BLaER1 (cell line): ENCODE measurements at regions not wholly inside any gene's neighbourhood (a gene's known extent, or its start where the extent isn't known, plus 50 kb on each side); places are given as distances from the start of the nearest gene placed in this dataset.

ENCODE experiments used
- H3K27ac ChIP-seq: shearing (Covaris generic); formaldehyde crosslinking; 2 replicates; pipeline ENCODE4 v1.8.1; 2022
- H3K27me3 ChIP-seq: shearing (Covaris generic); formaldehyde crosslinking; 2 replicates; pipeline ENCODE4 v1.8.1; 2022
- H3K36me3 ChIP-seq: shearing (Covaris generic); formaldehyde crosslinking; 2 replicates; pipeline ENCODE4 v1.8.1; 2022
- H3K4me1 ChIP-seq: shearing (Covaris generic); formaldehyde crosslinking; 2 replicates; pipeline ENCODE4 v1.8.1; 2022
- H3K4me2 ChIP-seq: shearing (Covaris generic); formaldehyde crosslinking; 2 replicates; pipeline ENCODE4 v1.8.1; 2022
- H3K4me3 ChIP-seq: shearing (Covaris generic); formaldehyde crosslinking; 2 replicates; pipeline ENCODE4 v1.8.1; 2022
- H3K9ac ChIP-seq: shearing (Covaris generic); formaldehyde crosslinking; 2 replicates; pipeline ENCODE4 v1.8.1; 2022
- H3K9me3 ChIP-seq: shearing (Covaris generic); formaldehyde crosslinking; 2 replicates; pipeline ENCODE4 v1.8.1; 2022
- H4K20me1 ChIP-seq: shearing (Covaris generic); formaldehyde crosslinking; 2 replicates; pipeline ENCODE4 v1.8.1; 2022
- Cebpa-rat ChIP-seq: shearing (Covaris generic); IDR thresholded peaks from 2 replicates; pipeline ENCODE4 v1.8.1; 2022

DNA sequence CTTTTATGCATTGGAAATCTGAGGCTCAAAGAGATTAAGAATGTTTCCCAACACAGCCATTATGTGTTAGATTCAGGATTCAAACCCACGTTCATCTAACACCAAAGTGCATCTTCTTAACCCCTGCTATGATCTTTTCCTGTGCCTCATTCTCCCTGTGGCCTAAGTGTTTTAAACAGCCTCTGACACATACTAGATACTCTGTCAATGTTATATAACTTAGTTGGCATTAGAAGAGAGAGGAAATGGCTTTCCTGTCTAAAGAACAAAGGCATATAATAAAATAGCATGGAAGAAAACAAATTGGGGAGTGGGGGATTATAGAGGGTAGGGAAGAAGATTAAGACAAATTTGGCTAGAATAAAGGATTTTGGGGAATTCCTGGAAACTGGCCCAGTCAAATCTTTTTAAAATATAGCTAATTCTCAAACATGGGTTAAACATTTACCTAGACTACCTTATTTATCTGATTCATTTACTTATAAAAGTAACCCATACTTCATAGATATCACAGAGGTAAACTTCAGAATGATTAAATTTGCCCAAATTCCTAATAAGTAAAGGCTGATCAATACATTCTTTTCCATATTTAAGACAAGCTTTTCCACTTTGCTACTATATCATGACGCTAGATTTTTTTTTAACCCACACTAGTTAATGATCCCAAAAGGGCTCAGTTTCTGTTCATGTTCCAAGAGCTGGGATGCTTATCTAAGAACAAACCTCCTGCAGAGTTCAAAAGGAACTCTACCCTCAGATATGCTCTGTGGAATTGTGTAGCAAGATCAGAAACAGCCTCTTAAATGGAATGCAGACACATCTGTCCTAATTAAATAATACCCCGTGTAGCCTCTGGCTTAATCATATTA is 122.9 kb upstream of the PTPRG start:
- no peak overlapping the region for H3K4me3 ChIP-seq
- H4K20me1 ChIP-seq = no peaks in the 10 kb centered on the region
- no peak overlapping the region for H3K27ac ChIP-seq
- H3K9ac ChIP-seq = no peak overlapping the region
- no peak overlapping the region for H3K4me2 ChIP-seq
- no peaks in the 10 kb centered on the region for H3K4me1 ChIP-seq
- H3K36me3 ChIP-seq = no peaks in the 10 kb centered on the region
- TF ChIP-seq Cebpa-rat = no peak
- no peaks in the 10 kb centered on the region for H3K27me3 ChIP-seq
- peaks cover 11% of the 10 kb centered on the region; the same call in 1 of the 2 replicates for H3K9me3 ChIP-seq

DNA sequence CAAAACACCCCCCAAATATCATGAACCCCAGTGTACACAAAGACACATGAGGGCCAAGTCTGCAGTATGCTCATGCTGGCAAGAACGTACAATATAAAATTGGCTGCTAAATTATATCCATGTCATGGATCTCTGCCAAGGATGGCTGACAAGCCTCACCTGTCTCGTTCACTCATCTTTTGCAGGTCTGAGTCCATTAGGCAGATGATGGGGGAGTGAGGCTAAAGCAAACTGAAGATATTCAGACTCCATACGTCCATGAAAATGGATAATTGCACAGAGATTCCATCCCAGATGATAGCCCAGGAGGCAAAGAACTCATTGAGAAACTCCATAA is 122.3 kb upstream of the PTPRG start:
- Histone ChIP-seq H3K9ac (no peak overlapping the region), H4K20me1 (no peaks in the 10 kb centered on the region), H3K27ac (no peak overlapping the region), H3K36me3 (no peaks in the 10 kb centered on the region), H3K9me3 (peaks cover 11% of the 10 kb centered on the region; the same call in 1 of the 2 replicates), H3K4me2 (no peak overlapping the region), H3K4me3 (no peak overlapping the region), H3K27me3 (no peaks in the 10 kb centered on the region), H3K4me1 (no peaks in the 10 kb centered on the region)
- no peak for TF ChIP-seq Cebpa-rat

DNA sequence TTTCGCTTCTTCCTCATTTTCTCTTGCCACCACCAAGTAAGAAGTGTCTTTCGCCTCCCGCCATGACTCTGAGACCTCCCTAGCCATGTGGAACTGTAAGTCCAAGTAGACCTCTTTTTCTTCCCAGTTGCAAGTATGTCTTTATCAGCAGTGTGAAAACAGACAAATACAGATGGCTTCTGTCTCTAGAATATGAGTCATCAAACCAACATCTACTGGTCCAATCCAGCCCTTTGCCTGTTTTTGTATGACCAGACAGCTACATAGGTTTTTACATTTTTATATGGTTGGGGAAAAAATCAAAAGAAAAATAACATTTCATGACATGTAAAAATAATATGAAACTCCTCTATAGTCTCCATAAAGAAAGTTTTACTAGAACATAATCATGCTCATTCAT is 118.7 kb upstream of the PTPRG start:
- TF ChIP-seq Cebpa-rat = no peak
- no peaks in the 10 kb centered on the region for H4K20me1 ChIP-seq
- H3K27me3 ChIP-seq = no peaks in the 10 kb centered on the region
- no peaks in the 10 kb centered on the region for H3K36me3 ChIP-seq
- no peaks in the 10 kb centered on the region for H3K9me3 ChIP-seq
- H3K4me1 ChIP-seq = no peaks in the 10 kb centered on the region
- no peak overlapping the region for H3K9ac ChIP-seq
- H3K27ac ChIP-seq = no peak overlapping the region
- no peak overlapping the region for H3K4me2 ChIP-seq
- H3K4me3 ChIP-seq = no peak overlapping the region

DNA sequence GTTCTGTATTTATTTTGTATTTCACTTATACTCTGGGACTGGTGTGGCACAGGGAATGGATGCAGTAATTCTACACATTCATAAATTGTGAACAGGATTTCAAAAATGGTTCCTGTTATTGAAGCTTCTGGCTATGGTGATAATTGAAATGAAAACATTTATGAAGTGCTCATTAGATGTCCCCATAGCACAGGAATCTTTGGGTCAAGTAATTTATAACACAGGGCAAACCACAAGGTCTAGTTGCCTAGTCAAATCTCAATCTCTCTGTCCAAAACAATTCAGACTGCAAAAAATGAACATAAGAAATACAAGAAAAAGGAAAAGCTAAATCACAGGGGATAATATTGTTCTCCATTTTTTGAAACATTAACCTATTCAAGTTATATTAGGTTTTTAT is 117.5 kb upstream of the PTPRG start:
- H3K36me3 ChIP-seq = no peaks in the 10 kb centered on the region
- no peak overlapping the region for H3K27ac ChIP-seq
- H3K9me3 ChIP-seq = no peaks in the 10 kb centered on the region
- no peaks in the 10 kb centered on the region for H3K4me1 ChIP-seq
- no peaks in the 10 kb centered on the region for H4K20me1 ChIP-seq
- H3K9ac ChIP-seq = no peak overlapping the region
- H3K4me2 ChIP-seq = no peak overlapping the region
- H3K4me3 ChIP-seq = no peak overlapping the region
- no peak for TF ChIP-seq Cebpa-rat
- no peaks in the 10 kb centered on the region for H3K27me3 ChIP-seq

DNA sequence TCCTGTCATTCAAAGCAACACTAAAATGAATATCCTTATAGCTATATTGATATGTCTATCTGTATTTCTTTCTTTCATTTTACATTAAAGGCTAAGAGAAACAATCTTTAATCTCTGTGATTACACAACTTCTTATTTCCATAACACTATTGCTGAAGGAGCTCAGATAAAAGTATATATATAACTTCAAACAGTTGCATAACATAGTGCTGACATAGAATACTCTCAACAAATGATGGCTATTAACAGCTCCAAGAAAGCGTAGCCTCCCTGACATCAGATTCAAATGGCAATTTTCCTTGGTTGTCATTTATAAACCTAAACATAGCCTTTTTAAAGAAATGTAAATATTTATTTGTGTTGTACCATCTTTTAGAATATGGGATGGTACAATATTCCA is 116.6 kb upstream of the PTPRG start:
- Histone ChIP-seq H3K27me3 (no peaks in the 10 kb centered on the region), H3K36me3 (no peaks in the 10 kb centered on the region), H3K9ac (no peak overlapping the region), H3K27ac (no peak overlapping the region), H3K4me1 (no peaks in the 10 kb centered on the region), H3K4me3 (no peak overlapping the region), H3K9me3 (no peaks in the 10 kb centered on the region), H3K4me2 (no peak overlapping the region), H4K20me1 (no peaks in the 10 kb centered on the region)
- TF ChIP-seq Cebpa-rat = no peak

DNA sequence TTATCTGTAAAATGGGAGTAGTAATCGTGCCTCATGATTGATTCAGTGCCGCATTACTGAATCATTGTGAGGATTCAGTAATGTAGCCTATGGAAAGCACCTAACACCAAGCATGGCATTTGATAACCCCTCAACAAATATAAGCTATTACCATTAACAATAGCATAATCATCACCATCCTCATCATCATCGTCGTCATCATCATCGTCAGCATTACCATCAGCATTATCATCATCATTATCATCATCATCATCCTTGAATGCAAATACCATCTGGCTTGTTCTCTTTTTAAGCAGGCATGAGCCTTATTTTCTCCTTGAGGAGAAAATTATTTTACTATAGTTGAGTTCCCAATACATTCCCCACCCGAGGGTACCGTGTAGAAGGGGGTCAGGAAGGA is 115.4 kb upstream of the PTPRG start:
- Histone ChIP-seq H3K9ac (no peak overlapping the region), H3K4me3 (no peak overlapping the region), H3K4me2 (no peak overlapping the region), H3K9me3 (no peaks in the 10 kb centered on the region), H3K27me3 (no peaks in the 10 kb centered on the region), H3K4me1 (no peaks in the 10 kb centered on the region), H4K20me1 (no peaks in the 10 kb centered on the region), H3K36me3 (no peaks in the 10 kb centered on the region), H3K27ac (no peak overlapping the region)
- TF ChIP-seq Cebpa-rat = no peak

DNA sequence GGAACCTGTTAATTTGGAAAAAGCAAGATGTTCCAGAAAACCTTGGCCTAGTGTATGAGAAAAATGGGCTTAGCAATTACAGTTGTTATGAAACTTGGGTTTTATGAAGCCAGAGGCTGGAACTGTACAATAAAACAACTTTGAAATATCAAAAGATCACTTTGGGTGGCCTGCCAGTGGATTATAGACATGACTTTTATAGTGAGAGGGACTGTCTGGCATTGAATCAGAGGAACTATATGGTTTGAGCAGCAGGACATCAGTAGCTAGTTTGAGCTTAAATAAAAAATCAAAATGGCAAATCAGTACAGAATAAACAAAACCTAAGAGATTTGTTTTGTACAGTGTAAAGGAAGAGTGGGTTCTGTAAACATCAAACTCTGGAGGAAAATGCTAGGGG is 115.0 kb upstream of the PTPRG start:
- Histone ChIP-seq H3K27ac (no peak overlapping the region), H3K9ac (no peak overlapping the region), H4K20me1 (no peaks in the 10 kb centered on the region), H3K9me3 (no peaks in the 10 kb centered on the region), H3K4me1 (no peaks in the 10 kb centered on the region), H3K36me3 (no peaks in the 10 kb centered on the region), H3K27me3 (no peaks in the 10 kb centered on the region), H3K4me2 (no peak overlapping the region), H3K4me3 (no peak overlapping the region)
- TF ChIP-seq Cebpa-rat = no peak

DNA sequence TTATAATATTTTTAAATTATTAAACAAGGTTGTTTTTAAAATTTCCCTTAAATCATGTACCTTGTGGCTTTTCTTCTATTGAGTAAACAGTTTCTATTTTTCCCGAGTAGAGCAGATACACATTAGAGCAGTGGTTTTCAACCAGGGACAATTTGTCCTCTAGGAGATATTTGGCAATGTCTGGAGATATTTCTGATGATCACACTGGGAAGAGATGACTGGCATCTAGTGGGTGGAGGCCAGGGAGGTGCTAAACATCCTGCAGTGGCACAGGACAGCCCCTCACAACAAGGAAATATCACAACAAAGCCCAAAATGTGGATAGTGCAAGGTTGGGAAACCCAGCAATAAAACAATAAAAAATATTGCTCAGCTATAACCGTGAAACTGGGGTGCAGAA is 113.0 kb upstream of the PTPRG start:
- Histone ChIP-seq H3K27ac (no peak overlapping the region), H3K4me2 (no peak overlapping the region), H3K4me3 (no peak overlapping the region), H3K27me3 (no peaks in the 10 kb centered on the region), H3K4me1 (no peaks in the 10 kb centered on the region), H4K20me1 (no peaks in the 10 kb centered on the region), H3K9me3 (no peaks in the 10 kb centered on the region), H3K36me3 (no peaks in the 10 kb centered on the region), H3K9ac (no peak overlapping the region)
- no peak for TF ChIP-seq Cebpa-rat

DNA sequence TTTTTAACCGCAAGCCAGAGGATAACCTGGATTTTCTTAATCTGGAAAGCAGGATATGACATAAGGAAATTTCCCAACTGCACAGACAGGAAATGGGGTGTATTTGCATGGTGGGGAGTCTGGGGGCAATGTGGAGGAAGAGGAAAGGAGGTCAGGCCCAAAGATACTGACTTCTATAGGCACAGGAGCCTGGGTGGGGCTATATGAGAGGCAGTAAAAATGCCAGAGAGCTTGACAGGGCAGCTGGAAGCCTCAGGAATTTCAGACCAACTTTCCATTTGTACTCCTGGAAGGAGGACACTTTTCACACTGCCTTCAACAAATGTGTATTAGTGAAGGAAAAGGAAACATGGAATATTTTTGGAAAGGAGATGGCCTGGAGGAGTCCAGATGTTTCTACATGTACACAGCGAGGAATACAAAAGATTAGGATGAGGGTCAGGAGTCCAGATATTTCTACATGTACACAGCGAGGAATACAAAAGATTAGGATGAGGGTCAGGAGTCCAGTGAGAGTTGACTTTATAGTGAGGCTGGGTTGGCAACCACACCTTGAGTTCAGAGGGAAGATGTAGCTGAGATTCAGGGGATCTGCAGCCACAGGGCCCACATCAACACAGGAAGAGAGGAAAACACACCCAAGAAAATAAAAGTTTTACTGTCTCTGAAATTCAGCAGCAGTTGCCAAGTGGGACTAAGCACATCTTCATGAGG is 111.9 kb upstream of the PTPRG start:
- Histone ChIP-seq H3K9me3 (no peaks in the 10 kb centered on the region), H3K27me3 (no peaks in the 10 kb centered on the region), H3K9ac (no peak overlapping the region), H3K4me3 (no peak overlapping the region), H4K20me1 (no peaks in the 10 kb centered on the region), H3K36me3 (no peaks in the 10 kb centered on the region), H3K4me1 (no peaks in the 10 kb centered on the region), H3K4me2 (no peak overlapping the region), H3K27ac (no peak overlapping the region)
- no peak for TF ChIP-seq Cebpa-rat

DNA sequence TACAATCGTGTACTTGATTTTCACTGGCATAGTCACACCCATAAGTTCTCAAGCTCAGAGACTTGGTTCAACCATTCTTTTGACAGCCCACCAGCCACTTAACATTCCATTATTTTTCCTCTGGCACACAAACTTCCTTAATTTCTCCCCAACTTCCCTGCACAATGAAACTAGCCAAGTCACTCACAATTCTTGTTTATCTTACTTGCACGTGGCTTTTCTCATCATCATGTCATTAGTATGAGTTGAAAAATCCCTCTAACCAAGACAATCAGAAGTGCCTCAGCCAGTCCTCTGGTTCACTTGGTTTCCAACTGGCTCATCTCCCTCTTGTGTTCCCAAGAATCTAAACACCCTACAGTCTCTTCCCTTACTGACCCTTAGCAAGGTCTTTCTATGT is 110.5 kb upstream of the PTPRG start:
- H4K20me1 ChIP-seq = no peaks in the 10 kb centered on the region

More for the DNA sequence above, 110.5 kb upstream of the PTPRG start:
- no peak overlapping the region for H3K9ac ChIP-seq
- no peaks in the 10 kb centered on the region for H3K9me3 ChIP-seq
- no peaks in the 10 kb centered on the region for H3K36me3 ChIP-seq
- H3K4me3 ChIP-seq = no peak overlapping the region
- H3K4me1 ChIP-seq = no peaks in the 10 kb centered on the region
- H3K27me3 ChIP-seq = no peaks in the 10 kb centered on the region
- H3K27ac ChIP-seq = no peak overlapping the region
- no peak for TF ChIP-seq Cebpa-rat
- H3K4me2 ChIP-seq = no peak overlapping the region
